NCI-H146 (cell line): ENCODE measurements at regions not wholly inside any gene's neighbourhood (a gene's known extent, or its start where the extent isn't known, plus 50 kb on each side); places are given as distances from the start of the nearest gene placed in this dataset.
A peak's percentile ranks its signal among the peaks of the same experiment; 100 is the strongest.

Source experiments
- DNase-seq: peaks from one replicate; lab custom pipeline; 2025; lab: John Stamatoyannopoulos, UW

- DNase-seq, result no peak
Observed at GRCh38 chr18:70666936-70667335, 378.1 kb downstream of the SOCS6 start.

DNA sequence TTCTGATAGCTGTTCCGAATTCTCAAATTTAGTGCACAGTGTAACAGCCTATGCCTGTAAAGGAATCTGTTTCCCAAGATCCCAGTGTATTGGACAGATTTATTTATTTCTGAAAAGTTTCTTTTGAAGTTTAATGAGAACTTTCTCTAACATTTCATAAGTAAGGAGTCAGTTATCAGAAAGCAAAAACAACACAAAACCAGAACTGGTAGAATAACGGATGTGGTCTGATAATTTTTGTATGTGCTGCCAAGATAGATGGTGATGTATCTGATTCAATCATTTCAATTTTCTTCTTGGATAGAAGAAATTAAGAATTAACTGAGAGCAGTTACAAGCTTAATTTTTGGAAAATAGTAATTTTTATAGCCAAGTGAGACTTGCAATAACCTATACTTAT is 374.3 kb downstream of the SOCS6 start:
- DNase-seq, result no peak

DNA sequence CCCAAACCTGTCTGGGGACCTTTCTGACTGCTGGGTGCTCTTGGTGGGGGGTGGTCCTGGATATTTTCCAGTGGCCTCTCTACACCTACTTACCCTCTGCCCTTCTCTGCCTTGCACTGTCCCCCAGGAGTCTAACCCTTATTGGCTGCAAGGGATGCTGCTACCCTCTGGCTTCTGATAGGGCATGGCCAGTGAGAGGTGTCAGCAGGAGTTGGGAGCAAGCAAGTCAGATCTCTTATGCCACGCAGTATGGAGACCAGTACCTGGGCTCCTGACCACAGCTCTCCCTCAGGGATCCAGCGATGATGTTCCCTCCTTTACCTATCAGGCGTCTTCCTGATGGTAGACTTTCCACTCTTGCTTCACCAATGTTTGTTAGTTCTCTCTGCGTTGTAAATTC is 373.7 kb downstream of the SOCS6 start:
- DNase-seq, result no peak

DNA sequence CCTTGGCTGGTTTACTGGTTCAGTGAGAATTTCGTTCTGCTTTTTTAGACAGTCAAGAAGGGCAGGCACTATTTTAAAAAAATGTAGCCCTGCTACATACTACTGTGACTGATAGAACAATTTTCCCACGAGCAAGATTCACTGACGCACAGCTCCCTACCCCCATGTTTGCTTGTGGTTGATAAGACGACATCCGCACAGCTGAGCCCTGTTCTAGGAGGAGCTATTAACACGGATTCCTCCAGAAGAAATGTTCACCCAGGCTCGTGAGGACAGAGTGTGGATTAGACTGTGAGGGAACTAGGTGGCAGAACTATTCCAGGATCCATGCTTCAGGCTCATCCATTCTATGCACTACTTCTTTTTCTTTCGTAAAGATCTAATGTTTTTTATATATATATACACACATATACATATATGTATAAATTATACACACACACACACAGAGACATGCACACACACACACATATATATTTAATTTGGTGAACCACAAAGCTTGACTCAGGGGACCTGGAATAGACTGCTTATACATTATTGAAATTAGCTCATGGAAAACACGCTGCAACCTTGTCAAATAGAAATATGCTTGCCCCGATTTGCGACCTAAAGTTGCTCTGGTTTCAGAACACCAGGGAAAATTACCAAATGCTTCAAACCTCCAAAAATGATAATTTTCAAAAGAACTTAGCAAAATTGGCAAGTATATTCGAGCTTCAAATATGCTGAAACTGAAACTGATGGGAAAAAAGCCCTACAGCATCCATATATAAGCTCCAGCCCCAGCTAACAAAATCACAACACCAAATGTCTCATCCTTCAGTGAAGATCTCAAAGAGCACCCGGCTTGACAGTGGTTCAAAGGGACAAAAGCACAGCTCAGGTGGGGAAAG is 370.4 kb downstream of the SOCS6 start:
- peak; percentile 27 for DNase-seq

- no peak for DNase-seq
Observed at GRCh38 chr18:70653671-70654070, 364.8 kb downstream of the SOCS6 start.

- DNase-seq, result no peak
Observed at GRCh38 chr18:70650878-70651277, 362.0 kb downstream of the SOCS6 start.

- no peak for DNase-seq
Observed at GRCh38 chr18:70649683-70650082, 360.8 kb downstream of the SOCS6 start.

- DNase-seq, result no peak
Observed at GRCh38 chr18:70645971-70646370, 357.1 kb downstream of the SOCS6 start.

DNA sequence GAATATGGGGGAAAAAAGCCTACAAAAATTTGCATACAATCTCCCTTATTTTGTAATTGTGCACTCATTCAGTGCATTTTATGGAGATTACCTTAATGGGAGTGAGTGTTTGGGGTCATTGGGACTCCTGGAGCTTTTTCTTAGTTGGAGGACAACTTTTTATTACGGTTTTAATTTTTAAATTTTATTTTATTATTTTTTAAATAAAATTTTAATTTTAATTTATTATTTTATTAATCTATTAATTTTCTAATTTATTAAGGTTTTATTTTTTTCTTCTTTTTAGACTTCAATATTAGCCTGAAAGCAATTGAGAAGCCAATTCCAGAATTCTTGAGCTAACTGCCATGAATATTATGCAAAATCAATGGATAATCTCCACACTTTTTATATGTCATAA is 355.0 kb downstream of the SOCS6 start:
- DNase-seq, result no peak

DNA sequence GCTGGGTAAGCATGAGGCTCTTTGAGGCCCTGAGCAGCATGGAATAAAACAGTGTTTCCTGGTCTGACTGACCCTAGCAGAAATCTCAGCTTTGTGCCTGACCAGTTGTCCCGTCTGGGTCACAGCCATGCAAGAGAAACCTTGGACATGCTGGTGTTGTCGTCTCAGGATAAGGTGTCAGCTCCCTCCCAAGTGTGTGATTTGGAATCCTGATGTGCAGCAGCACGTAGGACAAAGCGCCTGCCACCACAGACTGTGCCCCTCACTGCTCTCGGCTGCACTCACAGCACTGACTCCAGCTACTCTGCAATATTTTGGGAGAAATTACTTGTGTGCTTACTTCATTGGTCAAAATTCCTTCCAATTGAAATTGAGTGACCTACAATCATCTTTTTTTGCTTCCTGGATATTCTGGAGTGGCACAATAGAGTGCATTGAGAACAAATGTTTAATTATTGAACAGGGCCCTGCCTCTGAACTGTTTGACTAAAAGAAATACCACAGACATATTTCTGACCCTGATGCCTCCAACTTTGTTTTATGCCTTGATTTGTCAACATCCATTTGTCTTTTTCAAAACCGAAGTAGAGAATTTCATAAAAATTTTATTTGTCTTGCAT is 352.4 kb downstream of the SOCS6 start:
- DNase-seq, result no peak

DNA sequence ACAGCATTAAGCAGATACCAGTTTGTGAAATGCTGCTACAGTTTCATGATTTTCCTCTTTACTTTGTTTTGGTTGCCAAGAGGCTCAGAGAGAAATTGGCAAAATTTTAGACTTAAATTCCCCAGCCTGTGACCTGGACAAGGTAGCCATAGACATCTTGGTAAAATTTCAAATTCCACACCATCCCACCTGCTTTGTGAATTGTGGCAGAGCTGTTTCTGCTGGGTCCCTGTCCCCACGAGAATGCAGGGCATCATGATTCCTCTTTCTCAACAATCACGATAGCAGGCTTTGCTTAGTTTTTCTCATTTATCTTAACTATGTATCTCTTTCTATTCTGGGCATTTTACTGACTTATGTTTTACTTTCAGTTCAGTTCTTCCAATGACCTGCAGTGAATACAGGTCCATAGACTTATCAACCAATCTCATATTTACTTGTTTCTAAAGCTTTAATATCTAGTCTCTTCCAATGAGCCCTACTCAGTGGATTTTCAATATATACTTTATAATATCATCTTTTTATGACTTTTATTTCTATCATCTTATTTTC is 351.6 kb downstream of the SOCS6 start:
- no peak for DNase-seq

DNA sequence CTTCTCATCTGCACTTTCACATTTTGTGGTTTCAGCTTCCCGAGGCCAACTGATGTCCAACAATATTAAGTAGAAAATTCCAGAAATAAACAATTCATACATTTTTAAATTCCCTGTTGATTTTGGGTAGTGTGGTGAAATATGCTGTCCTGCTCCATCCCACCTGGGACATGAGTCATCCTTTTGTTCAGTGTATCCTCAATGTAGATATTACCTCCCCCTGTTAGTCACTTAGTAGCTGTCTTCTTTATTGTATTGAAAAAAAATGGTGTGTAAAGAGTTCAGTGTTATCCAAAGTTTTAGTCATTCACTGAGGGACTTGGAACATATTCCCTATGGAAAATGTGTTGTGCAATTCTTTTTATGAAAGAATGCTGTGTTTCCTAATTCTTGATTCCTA is 348.1 kb downstream of the SOCS6 start:
- DNase-seq, result no peak

DNA sequence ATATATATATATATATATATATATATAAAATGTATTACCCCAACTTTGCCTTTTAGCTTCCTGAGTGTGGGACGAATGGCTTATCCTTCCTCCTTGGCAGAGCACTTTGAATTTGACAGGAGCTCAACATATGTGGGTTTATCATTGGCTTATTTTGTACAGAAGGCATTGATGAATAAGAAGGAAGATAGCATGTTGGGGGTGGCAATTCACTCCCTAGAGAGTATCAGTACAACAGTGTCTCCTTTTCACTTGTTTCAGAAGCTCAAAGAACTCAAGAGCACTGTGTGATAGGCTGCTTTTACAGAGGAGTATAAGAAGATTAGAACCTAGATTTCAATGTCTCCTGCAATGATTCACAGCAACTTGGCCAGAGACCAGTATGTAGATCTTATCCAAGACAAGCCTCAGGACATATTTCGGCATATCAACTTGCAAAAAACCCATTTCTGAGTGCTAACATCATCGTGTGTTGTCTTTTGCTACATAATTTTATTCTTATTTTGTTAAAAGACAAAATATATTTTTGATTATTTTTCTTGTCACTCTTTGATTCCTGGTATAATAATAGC is 345.8 kb downstream of the SOCS6 start:
- no peak for DNase-seq

GRCh38 chr18:70627182-70627802 is 338.4 kb downstream of the SOCS6 start:
- peak; percentile 77 for DNase-seq

- no peak for DNase-seq
Observed at GRCh38 chr18:70622622-70623419, 334.0 kb downstream of the SOCS6 start.

- peak; percentile 79 for DNase-seq
Observed at GRCh38 chr18:70621710-70622109, 332.9 kb downstream of the SOCS6 start.

GRCh38 chr18:70620837-70621612 is 332.2 kb downstream of the SOCS6 start:
- DNase-seq, result peak; percentile 52

DNA sequence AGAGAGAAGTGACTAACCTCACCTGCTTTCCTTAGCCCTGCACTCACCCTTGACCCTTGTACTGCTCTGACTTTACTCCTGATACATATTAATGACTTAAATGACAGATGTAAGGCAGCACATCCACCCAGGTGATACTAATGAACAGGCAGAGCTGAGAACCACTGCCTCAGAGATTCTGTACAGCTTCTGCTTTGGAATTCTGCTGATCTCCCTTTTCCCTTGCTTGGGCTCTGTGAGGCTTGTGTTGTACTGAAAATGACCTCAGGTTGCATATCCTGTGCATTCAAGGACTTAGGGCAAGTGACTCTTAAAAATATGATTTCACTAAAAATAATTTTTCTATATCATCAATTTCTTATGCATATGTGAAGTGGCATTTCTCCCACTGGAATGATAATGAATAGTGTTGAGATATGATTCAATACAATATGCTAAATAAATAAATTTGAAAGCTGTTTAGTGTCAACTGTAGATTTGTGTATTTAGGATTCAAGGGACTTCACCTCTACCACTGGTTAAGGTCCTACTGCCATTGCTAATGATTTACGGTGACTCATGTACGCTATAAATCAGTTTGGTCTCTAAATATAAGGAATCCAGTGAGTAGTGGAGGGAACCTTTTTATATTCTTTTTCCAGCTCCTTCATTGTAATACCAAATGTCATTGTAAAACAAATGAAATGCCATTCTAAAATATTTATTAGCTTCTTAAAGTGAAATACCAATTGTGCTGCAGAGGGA is 328.3 kb downstream of the SOCS6 start:
- DNase-seq, result no peak

DNA sequence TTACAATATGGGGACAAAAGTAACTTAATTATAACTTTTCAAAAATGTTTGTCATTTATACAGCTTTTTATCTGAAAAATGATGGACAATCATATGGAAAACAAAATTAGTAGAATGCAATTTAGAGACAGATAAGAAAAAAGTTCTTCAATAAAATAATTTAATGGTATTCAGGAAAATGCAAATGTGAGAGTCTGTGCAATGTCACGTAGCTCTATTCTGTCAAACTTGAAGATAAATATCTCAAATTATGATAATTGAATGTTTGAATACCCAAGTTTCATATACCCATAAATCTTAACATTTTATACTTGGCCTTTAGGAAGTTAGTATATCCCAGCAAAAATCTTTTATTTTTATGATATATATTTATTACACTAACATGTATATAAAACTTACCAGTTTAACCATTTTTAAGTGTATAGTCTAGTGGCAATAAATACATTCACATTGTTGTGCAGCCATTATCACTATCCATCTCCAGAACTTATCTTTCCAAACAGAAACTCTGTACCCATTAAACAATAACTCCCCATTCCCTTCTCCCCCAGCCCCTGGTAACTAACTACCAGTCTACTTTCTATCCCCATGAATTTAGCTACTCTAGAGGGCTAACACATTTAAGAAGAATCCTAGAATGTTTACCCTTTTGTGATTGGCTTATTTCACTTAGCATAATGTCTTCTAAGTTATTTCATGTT is 311.5 kb downstream of the SOCS6 start:
- DNase-seq, result no peak
